HUDEP-2 (cell line): ENCODE measurements at regions not wholly inside any gene's neighbourhood (a gene's known extent, or its start where the extent isn't known, plus 50 kb on each side); places are given as distances from the start of the nearest gene placed in this dataset.

Source experiments
- DNase-seq, 76 experiments: peaks; one replicate each; lab custom pipeline; 2025; ENCODE audit not compliant: unreplicated experiment in 76 of 76; lab: John Stamatoyannopoulos, UW

DNA sequence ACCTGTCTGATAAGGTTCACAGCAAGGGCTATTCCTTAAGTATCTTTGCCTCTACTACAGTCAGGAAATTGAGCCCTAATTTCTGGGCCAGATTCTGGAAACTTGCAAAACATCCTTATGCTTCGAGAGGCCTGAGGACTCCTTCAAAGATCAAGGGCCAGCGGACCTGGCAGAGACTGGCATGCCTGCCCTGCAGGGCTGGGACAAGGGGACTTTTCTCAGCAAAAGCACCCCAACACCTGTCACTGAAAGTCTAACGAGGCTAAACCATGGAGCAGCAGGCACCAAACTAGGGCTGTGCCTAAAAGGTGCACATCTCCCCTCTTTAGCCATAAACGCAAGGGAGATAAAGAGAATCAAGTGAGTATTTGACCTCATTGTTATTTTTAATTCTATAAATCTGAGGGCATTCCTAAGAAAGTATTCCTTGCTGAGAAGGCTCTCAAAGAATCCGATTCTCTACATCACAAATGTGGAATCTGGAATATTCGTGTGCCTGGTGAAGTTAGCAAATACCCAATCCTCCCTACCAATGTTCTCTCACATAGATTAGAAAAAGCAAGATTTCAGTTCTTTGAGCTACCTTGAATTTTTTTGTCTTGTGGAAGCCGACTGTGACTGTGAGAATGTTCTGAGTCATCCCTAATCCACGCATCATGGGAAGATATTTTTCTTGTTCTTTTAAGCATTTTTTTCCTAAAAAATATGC lies 328.2 kb upstream of the NOVA1 start:
- DNase-seq, result no peak

- no peak for DNase-seq
Observed at GRCh38 chr14:26926585-26926984, 328.8 kb upstream of the NOVA1 start.

DNA sequence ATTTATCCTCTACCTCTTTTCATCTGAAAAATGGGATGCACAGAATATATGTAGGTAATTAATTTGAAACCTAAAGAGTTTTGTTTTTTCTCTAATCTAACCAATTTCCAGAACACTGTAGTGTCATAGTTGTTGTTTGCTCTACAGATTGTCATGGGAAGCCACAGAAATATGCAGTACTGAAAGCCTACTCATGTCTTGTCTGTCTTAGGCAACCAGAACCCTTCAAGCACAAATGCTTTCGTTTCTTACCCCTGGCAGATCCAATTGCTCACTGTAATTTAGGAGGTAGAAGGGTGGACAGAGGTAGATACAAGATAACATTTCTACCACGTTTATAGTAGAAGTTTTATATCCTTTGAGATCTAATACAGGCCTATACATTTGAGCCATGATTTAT lies 330.2 kb upstream of the NOVA1 start:
- DNase-seq, result no peak

- no peak for DNase-seq
Observed at GRCh38 chr14:26929361-26929760, 331.5 kb upstream of the NOVA1 start.

DNA sequence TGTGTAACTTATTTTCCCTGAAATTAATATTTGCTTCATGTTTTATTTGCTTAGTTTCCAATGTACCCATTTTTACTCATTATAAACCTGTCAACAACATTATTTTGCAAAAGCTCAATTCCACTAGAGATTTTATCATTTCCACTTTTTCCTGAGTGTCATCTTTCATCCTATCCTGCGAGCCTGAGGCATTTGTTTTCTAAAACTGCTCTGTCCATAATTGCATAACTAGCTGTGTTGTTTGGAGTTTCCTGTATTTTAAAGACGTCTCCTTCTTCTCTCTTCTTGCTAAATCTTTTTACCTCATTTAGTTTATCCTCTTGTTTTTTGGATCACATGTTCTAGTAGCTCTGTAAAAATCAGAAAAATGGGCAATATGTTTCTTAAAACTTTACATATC lies 332.7 kb upstream of the NOVA1 start:
- DNase-seq, result no peak

- no peak for DNase-seq
Observed at GRCh38 chr14:26932606-26933005, 334.8 kb upstream of the NOVA1 start.

DNA sequence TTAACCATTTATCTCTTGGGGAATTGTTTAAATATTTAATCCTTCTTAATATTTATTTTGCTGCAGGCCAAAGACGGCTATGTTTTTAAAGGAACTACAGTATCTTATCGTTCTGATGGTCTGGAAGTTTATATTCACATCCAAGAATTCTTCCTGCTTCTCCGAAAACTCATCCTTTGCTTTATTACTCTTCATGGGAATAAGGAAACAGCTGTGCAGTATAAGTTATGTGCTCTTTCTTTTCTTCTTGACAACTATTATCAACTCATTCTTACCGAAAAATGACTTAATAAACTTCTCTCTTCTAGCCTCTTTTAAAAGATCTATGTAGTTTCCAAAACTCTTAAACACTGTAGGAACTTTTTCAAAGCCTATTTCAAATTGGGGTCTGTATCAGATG lies 335.6 kb upstream of the NOVA1 start:
- DNase-seq, result no peak

- no peak for DNase-seq
Observed at GRCh38 chr14:26934151-26934550, 336.3 kb upstream of the NOVA1 start.

- DNase-seq, result no peak
Observed at GRCh38 chr14:26935733-26936132, 337.9 kb upstream of the NOVA1 start.

GRCh38 chr14:26938054-26938453 lies 340.2 kb upstream of the NOVA1 start:
- DNase-seq, result no peak

- no peak for DNase-seq
Observed at GRCh38 chr14:26939755-26940154, 341.9 kb upstream of the NOVA1 start.

GRCh38 chr14:26941521-26941920 lies 343.7 kb upstream of the NOVA1 start:
- no peak for DNase-seq

DNA sequence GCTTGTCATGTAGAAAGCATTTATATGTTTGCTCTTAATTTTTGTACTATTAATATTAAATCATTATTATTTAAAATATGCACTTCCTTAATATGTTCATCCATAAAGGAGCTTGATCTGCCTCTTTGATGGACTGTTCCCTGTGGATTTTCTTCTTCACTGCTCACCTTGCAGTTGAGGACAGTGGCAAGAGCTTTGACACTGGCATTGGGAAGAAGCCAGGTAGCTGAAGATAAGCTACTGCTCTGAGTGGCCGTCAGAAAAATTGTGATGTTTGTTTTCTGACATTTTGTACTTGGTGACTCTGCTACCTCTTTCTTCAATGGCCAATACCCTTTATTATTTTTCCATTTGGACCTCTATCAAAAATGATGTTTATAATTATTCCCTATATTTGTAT lies 349.4 kb upstream of the NOVA1 start:
- DNase-seq, result no peak

DNA sequence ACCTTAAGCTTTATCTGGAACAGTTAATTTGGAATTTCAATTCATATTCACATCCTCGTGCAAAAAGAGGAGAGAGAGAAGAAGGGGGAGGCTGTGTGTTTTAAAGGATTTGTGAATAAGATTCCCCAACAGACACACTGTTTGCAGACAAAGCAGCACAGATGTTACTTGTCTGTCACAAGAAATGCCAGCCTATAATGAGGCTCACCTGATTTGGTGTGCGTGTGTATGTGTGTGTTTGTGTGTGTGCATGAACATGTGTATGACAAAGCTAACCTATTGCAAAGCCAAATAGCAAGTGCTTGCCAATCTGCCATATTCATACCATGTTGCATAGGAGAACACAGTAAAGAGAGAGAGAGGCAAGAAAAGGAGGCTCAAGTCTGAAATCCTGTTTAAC lies 361.6 kb upstream of the NOVA1 start:
- no peak for DNase-seq

GRCh38 chr14:26959972-26960660 lies 362.3 kb upstream of the NOVA1 start:
- no peak for DNase-seq

- no peak for DNase-seq
Observed at GRCh38 chr14:26963711-26964110, 365.9 kb upstream of the NOVA1 start.

- DNase-seq, result no peak
Observed at GRCh38 chr14:26965490-26965889, 367.7 kb upstream of the NOVA1 start.

GRCh38 chr14:26966908-26967307 lies 369.1 kb upstream of the NOVA1 start:
- DNase-seq, result no peak

GRCh38 chr14:26974965-26975364 lies 377.1 kb upstream of the NOVA1 start:
- no peak for DNase-seq

GRCh38 chr14:26982071-26982470 lies 384.2 kb upstream of the NOVA1 start:
- no peak for DNase-seq

- DNase-seq, result peak in 14 of 76 experiments; percentile 0 to 36 (median 4)
Observed at GRCh38 chr14:26984311-26985177, 386.7 kb upstream of the NOVA1 start.
